DOHH2 (cell line): ENCODE measurements at regions not wholly inside any gene's neighbourhood (a gene's known extent, or its start where the extent isn't known, plus 50 kb on each side); places are given as distances from the start of the nearest gene placed in this dataset.

Experiments
- CTCF ChIP-seq: fragments of 200-600 bp; sonication (generic); IDR thresholded peaks from one replicate; pipeline ENCODE4 v1.5.1; 2014; ENCODE audit warnings: antibody characterized with exemption, mild to moderate bottlenecking, low read depth, low read length; ENCODE audit not compliant: poor library complexity, severe bottlenecking
- EZH2phosphoT487 ChIP-seq: fragments of 200-600 bp; sonication (generic); IDR thresholded peaks from 2 replicates; pipeline ENCODE4 v1.6.1; 2017; ENCODE audit warnings: borderline replicate concordance, mild to moderate bottlenecking, antibody characterized with exemption, low read length, moderate library complexity, mixed read lengths

GRCh38 chr2:185316383-185316782 lies 422.2 kb upstream of the FSIP2 start:
- TF ChIP-seq CTCF (no peak), EZH2phosphoT487 (no peak)
